ENCODE measurements at regions not wholly inside any gene's neighbourhood (a gene's known extent, or its start where the extent isn't known, plus 50 kb on each side); places are given as distances from the start of the nearest gene placed in this dataset.

DNA sequence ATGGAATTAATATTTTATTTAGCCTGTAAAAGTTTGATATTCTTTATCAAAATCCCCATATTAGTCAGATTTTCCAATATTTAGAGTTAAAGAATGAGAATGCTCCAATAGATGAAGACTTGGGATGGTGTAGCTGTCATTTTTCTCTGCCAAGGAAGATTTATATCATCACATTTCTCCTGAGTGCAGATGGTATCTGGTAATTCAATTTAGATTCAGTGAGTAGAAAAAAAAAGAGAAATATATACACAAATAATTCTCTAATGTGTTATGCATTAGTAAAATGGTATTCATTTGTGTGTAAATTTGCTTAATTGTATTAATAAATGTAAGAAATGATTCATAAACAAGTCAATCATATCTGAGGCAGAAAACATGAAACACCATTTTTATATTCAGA, 1508.7 kb upstream of the PCDH20 start:
- no peak overlapping the region for H3K4me3 ChIP-seq (ENCODE audit: low read length, poor library complexity, severe bottlenecking)
- H3K4me2 ChIP-seq (ENCODE audit: low read depth, low read length, poor library complexity, severe bottlenecking), result no peak overlapping the region
- no peak overlapping the region for H2AFZ ChIP-seq (ENCODE audit: low read length)
- H3F3A ChIP-seq (ENCODE audit: low read depth), result no peaks in the 10 kb centered on the region
- no peaks in the 10 kb centered on the region for H3K4me1 ChIP-seq (ENCODE audit: insufficient read depth, low read length, poor library complexity, severe bottlenecking)
- H3K36me3 ChIP-seq (ENCODE audit: insufficient read depth, low read length), result no peaks in the 10 kb centered on the region
- H3K9ac ChIP-seq (ENCODE audit: low read depth, low read length, poor library complexity, severe bottlenecking), result no peak overlapping the region
- TF ChIP-seq EZH2phosphoT487 (IDR thresholded peaks at IDR 0.05; ENCODE audit: borderline replicate concordance), result no peak
- TF ChIP-seq, protein P1, sequence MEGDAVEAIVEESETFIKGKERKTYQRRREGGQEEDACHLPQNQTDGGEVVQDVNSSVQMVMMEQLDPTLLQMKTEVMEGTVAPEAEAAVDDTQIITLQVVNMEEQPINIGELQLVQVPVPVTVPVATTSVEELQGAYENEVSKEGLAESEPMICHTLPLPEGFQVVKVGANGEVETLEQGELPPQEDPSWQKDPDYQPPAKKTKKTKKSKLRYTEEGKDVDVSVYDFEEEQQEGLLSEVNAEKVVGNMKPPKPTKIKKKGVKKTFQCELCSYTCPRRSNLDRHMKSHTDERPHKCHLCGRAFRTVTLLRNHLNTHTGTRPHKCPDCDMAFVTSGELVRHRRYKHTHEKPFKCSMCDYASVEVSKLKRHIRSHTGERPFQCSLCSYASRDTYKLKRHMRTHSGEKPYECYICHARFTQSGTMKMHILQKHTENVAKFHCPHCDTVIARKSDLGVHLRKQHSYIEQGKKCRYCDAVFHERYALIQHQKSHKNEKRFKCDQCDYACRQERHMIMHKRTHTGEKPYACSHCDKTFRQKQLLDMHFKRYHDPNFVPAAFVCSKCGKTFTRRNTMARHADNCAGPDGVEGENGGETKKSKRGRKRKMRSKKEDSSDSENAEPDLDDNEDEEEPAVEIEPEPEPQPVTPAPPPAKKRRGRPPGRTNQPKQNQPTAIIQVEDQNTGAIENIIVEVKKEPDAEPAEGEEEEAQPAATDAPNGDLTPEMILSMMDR (conservative IDR thresholded peaks at IDR 0.05; ENCODE audit: low read length), result no peak
- no peaks in the 10 kb centered on the region for H3K79me2 ChIP-seq (ENCODE audit: insufficient read depth, low read length)
- no peaks in the 10 kb centered on the region for H3K9me3 ChIP-seq (ENCODE audit: insufficient read depth, low read depth, low read length)
- H3K27me3 ChIP-seq (ENCODE audit: insufficient read depth, low read length, poor library complexity, severe bottlenecking), result no peaks in the 10 kb centered on the region
- H3K9me2 ChIP-seq (replicated peaks; ENCODE audit: low read depth, low read length), result no peaks in the 10 kb centered on the region
- no peaks in the 10 kb centered on the region for H4K20me1 ChIP-seq (ENCODE audit: insufficient read depth, low read length, poor library complexity, severe bottlenecking)

DNA sequence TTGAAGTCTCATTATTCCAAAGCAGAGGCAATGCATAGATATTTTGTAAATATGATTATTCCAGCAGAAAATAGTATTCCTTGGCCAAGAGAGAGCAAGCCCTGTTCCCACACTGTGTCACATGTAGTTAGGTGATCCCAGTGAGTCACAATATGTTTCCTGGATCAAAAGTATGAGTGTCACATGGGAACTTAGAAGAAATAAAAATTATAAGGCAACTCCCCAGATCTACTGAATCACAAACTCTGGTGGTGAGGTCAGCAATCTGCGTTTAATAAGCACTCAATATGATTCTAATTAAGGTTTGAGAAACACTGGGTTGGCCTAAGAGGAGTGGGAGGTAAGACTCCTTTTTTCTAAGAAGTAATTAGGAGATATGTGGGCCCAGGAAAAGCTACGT, 1504.5 kb upstream of the PCDH20 start:
- H3F3A ChIP-seq (ENCODE audit: low read depth), result no peaks in the 10 kb centered on the region
- TF ChIP-seq EZH2phosphoT487 (IDR thresholded peaks at IDR 0.05; ENCODE audit: borderline replicate concordance), result no peak
- TF ChIP-seq, protein P1 (conservative IDR thresholded peaks at IDR 0.05; ENCODE audit: low read length), result no peak

DNA sequence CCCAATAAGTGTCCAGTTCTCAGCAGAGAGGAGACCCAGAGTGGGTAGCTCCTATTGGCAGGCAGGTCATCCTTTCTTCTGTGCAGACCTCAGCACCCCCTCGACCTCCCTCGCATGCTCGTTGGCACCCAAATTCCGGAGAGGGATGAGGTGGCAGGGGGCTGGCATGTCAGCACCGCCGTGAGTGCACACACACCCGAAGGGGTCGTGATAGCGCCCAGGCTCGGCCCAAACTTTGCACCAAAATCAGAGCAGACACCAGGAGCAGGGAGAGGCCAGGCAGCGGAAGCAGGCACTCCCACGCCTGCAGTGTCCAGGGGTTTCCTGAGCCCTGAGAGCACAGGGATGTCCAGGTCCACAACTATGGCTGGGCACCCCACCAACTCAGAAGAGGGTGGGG, 1503.8 kb upstream of the PCDH20 start:
- Histone ChIP-seq H3K79me2 (ENCODE audit: insufficient read depth, low read length) (no peaks in the 10 kb centered on the region), H3K9me3 (ENCODE audit: insufficient read depth, low read depth, low read length) (no peaks in the 10 kb centered on the region), H3K9ac (ENCODE audit: low read depth, low read length, poor library complexity, severe bottlenecking) (no peak overlapping the region), H3K4me3 (ENCODE audit: low read length, poor library complexity, severe bottlenecking) (no peak overlapping the region), H3K9me2 (replicated peaks; ENCODE audit: low read depth, low read length) (no peaks in the 10 kb centered on the region), H2AFZ (ENCODE audit: low read length) (no peak overlapping the region), H3K4me1 (ENCODE audit: insufficient read depth, low read length, poor library complexity, severe bottlenecking) (no peaks in the 10 kb centered on the region), H3F3A (ENCODE audit: low read depth) (no peaks in the 10 kb centered on the region), H3K4me2 (ENCODE audit: low read depth, low read length, poor library complexity, severe bottlenecking) (no peak overlapping the region), H3K27me3 (ENCODE audit: insufficient read depth, low read length, poor library complexity, severe bottlenecking) (no peaks in the 10 kb centered on the region), H4K20me1 (ENCODE audit: insufficient read depth, low read length, poor library complexity, severe bottlenecking) (no peaks in the 10 kb centered on the region), H3K36me3 (ENCODE audit: insufficient read depth, low read length) (no peaks in the 10 kb centered on the region)
- no peak for TF ChIP-seq EZH2phosphoT487 (IDR thresholded peaks at IDR 0.05; ENCODE audit: borderline replicate concordance)
- TF ChIP-seq, protein P1 (conservative IDR thresholded peaks at IDR 0.05; ENCODE audit: low read length), result no peak

More for the DNA sequence above, 1504.5 kb upstream of the PCDH20 start:
- H3K79me2 ChIP-seq (ENCODE audit: insufficient read depth, low read length), result no peaks in the 10 kb centered on the region
- H3K4me2 ChIP-seq (ENCODE audit: low read depth, low read length, poor library complexity, severe bottlenecking), result no peak overlapping the region
- no peak overlapping the region for H3K9ac ChIP-seq (ENCODE audit: low read depth, low read length, poor library complexity, severe bottlenecking)
- H3K9me2 ChIP-seq (replicated peaks; ENCODE audit: low read depth, low read length), result no peaks in the 10 kb centered on the region
- no peaks in the 10 kb centered on the region for H3K27me3 ChIP-seq (ENCODE audit: insufficient read depth, low read length, poor library complexity, severe bottlenecking)
- no peak overlapping the region for H2AFZ ChIP-seq (ENCODE audit: low read length)
- no peaks in the 10 kb centered on the region for H3K36me3 ChIP-seq (ENCODE audit: insufficient read depth, low read length)
- no peaks in the 10 kb centered on the region for H3K9me3 ChIP-seq (ENCODE audit: insufficient read depth, low read depth, low read length)
- H3K4me3 ChIP-seq (ENCODE audit: low read length, poor library complexity, severe bottlenecking), result no peak overlapping the region
- no peaks in the 10 kb centered on the region for H4K20me1 ChIP-seq (ENCODE audit: insufficient read depth, low read length, poor library complexity, severe bottlenecking)
- H3K4me1 ChIP-seq (ENCODE audit: insufficient read depth, low read length, poor library complexity, severe bottlenecking), result no peaks in the 10 kb centered on the region

All from Loucy (cell line).